ENCODE measurements at regions not wholly inside any gene's neighbourhood (a gene's known extent, or its start where the extent isn't known, plus 50 kb on each side); places are given as distances from the start of the nearest gene placed in this dataset.

DNA sequence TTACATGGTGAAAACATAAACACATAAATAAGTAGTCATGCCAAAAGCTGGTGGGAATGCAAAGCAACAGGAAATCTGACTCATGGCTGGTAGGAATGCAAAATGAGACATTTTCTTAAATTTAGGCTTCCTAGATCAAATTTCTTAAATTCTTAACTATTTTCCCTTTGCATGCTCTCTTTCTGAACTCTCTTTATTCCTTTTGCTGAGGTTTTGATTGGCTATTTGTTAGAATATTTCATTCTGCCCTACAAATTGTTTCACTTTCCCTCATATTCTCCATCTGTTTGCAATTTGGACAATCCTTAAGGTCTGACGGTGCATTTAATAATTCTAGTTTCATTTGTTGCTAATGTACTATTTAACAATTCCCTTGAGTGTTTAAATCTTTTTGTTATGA, 437.5 kb upstream of the RGS17 start:
- H3K27me3 ChIP-seq (ENCODE audit: control insufficient read depth in 2 of 2, insufficient read depth in 2 of 2, low read length in 2 of 2): no peaks in the 10 kb centered on the region
- H4K20me1 ChIP-seq (replicated peaks; ENCODE audit: control insufficient read depth, insufficient read depth, low read length): no peaks in the 10 kb centered on the region
- intact Hi-C loops (cut with micrococcal nuclease) (no loop called here), in situ Hi-C loops (cut with MboI) (no loop called here)
- 0% methylated on average over 1 of the region's 1 CpG for WGBS (ENCODE audit: insufficient coverage, low coverage, missing lambda C conversion rate)
- no peaks in the 10 kb centered on the region for H3K79me2 ChIP-seq (ENCODE audit: control insufficient read depth, insufficient read depth, low read length)
- no peak for FAIRE-seq
- no peak for ATAC-seq
- H3K27ac ChIP-seq (ENCODE audit: extremely low read depth, low read depth, low read length): no peak overlapping the region
- H3K4me3 ChIP-seq: no peak overlapping the region
- H3K4me1 ChIP-seq (replicated peaks in 1 of 2; ENCODE audit: control insufficient read depth in 2 of 2, insufficient read depth in 2 of 2, low read length in 2 of 2): no peaks in the 10 kb centered on the region
- H2AFZ ChIP-seq (ENCODE audit: low read depth, low read length): no peak overlapping the region
- H3K4me2 ChIP-seq (ENCODE audit: insufficient read depth, low read length): no peak overlapping the region
- H3K9ac ChIP-seq (ENCODE audit: insufficient read depth in 1 of 2, low read depth in 2 of 2, low read length in 2 of 2): no peak overlapping the region
- no peak for DNase-seq (ENCODE audit: extremely low read depth in 1 of 4, low spot score in 3 of 4)
- no peak for TF ChIP-seq ZNF316 (IDR thresholded peaks at IDR 0.05)
- TF ChIP-seq SMARCB1 (IDR thresholded peaks at IDR 0.05; ENCODE audit: insufficient read length, low read depth): no peak
- TF ChIP-seq FOXJ2 (tag; IDR thresholded peaks at IDR 0.05): no peak
- no peak for TF ChIP-seq YY1 (IDR thresholded peaks at IDR 0.05; ENCODE audit: borderline replicate concordance in 1 of 3, control insufficient read depth in 1 of 3, extremely low read depth in 1 of 3, insufficient read depth in 3 of 3, insufficient read length in 1 of 3, insufficient replicate concordance in 2 of 3, low read depth in 1 of 3, low read length in 2 of 3)
- TF ChIP-seq NR4A1 (CRISPR knock-in tag; IDR thresholded peaks at IDR 0.05): no peak
- no peak for TF ChIP-seq NR4A1 (tag; IDR thresholded peaks at IDR 0.05)
- no peak for TF ChIP-seq WHSC1 (IDR thresholded peaks at IDR 0.05; ENCODE audit: low read length)
- TF ChIP-seq ZNF280A (IDR thresholded peaks at IDR 0.05; ENCODE audit: low read depth, partially characterized antibody): no peak
- no peak for TF ChIP-seq NFIX (CRISPR knock-in tag; IDR thresholded peaks at IDR 0.05; ENCODE audit: low read depth)
- H3K36me3 ChIP-seq (ENCODE audit: control insufficient read depth, insufficient read depth, low read length): no peaks in the 10 kb centered on the region
- no TSS peak for BruUV-seq (replicated peaks)
- ChIA-PET CTCF (ENCODE audit: low intra/inter-chr PET ratio) (no interaction called here), POLR2A (no interaction called here)
- H3K9me1 ChIP-seq (ENCODE audit: control insufficient read depth, insufficient read depth, low read length): no peaks in the 10 kb centered on the region
- no peaks in the 10 kb centered on the region; the same call in 1 of the 2 replicates for H3K9me3 ChIP-seq (replicated peaks; ENCODE audit: control insufficient read depth, insufficient read depth, low read depth, low read length)
